GM18505 (cell line): ENCODE measurements at regions not wholly inside any gene's neighbourhood (a gene's known extent, or its start where the extent isn't known, plus 50 kb on each side); places are given as distances from the start of the nearest gene placed in this dataset.
"Not testable (repeated sequence)": the region's sequence is repeated elsewhere in the genome, so short reads cannot be mapped to it uniquely, and the experiment has no call there.

Source experiments
- ATAC-seq: cut with Tn5 transposase; IDR thresholded peaks from one replicate; pipeline ENCODE4 v1.9.1; 2021; ENCODE audit not compliant: unreplicated experiment
- POLR2A ChIP-seq: IDR thresholded peaks from 4 replicates; pipeline ENCODE4 v1.6.1; 2011; ENCODE audit warnings: borderline replicate concordance; ENCODE audit not compliant: insufficient read depth, insufficient read length; ENCODE audit errors: extremely low read depth

- ATAC-seq = no peak
- no peak for TF ChIP-seq POLR2A
These were observed 84.8 kb downstream of the LSM3 start for GRCh38 chr3:14263317-14264005.

GRCh38 chr3:14265246-14265962 is 86.8 kb downstream of the LSM3 start:
- TF ChIP-seq POLR2A = no peak
- ATAC-seq = no peak

GRCh38 chr3:14266361-14266760 is 87.7 kb downstream of the LSM3 start:
- no peak for TF ChIP-seq POLR2A
- no peak for ATAC-seq

- no peak for TF ChIP-seq POLR2A
- no peak for ATAC-seq
These were observed 89.4 kb downstream of the LSM3 start for GRCh38 chr3:14267976-14268375.

- ATAC-seq = no peak
- TF ChIP-seq POLR2A = no peak
These were observed 90.3 kb downstream of the LSM3 start for GRCh38 chr3:14268897-14269296.

GRCh38 chr3:14272041-14272958 is 93.7 kb downstream of the LSM3 start:
- not testable (repeated sequence) for ATAC-seq

GRCh38 chr3:14272959-14273560 is 94.4 kb downstream of the LSM3 start:
- not testable (repeated sequence) for ATAC-seq

GRCh38 chr3:14273901-14274611 is 95.4 kb downstream of the LSM3 start:
- ATAC-seq = no peak
- no peak for TF ChIP-seq POLR2A

- ATAC-seq = no peak
- no peak for TF ChIP-seq POLR2A
These were observed 96.0 kb downstream of the LSM3 start for GRCh38 chr3:14274612-14274936.

GRCh38 chr3:14274999-14275961 is 96.7 kb downstream of the LSM3 start:
- no peak for ATAC-seq
- TF ChIP-seq POLR2A = no peak

GRCh38 chr3:14275962-14276909 is 97.6 kb downstream of the LSM3 start:
- TF ChIP-seq POLR2A = no peak
- no peak for ATAC-seq
